Smooth muscle cell (in vitro differentiated cells): ENCODE measurements at regions not wholly inside any gene's neighbourhood (a gene's known extent, or its start where the extent isn't known, plus 50 kb on each side); places are given as distances from the start of the nearest gene placed in this dataset.
"Not testable (repeated sequence)": the region's sequence is repeated elsewhere in the genome, so short reads cannot be mapped to it uniquely, and the experiment has no call there.

ENCODE experiments used
- DNase-seq: peaks from one replicate; lab custom pipeline; 2025; ENCODE audit not compliant: unreplicated experiment; lab: John Stamatoyannopoulos, UW
- H2AFZ ChIP-seq: fragments of 200-600 bp; sonication (generic); 2 replicates; pipeline ENCODE4 v1.6.0; 2016; ENCODE audit warnings: antibody characterized with exemption, low read depth, mild to moderate bottlenecking
- H3F3A ChIP-seq: fragments of 200-600 bp; sonication (generic); 2 replicates; pipeline ENCODE4 v1.6.0; 2017; ENCODE audit warnings: antibody characterized with exemption, low read depth
- H3K27ac ChIP-seq: fragments of 200-600 bp; sonication (generic); 2 replicates; pipeline ENCODE4 v1.5.1; 2016; ENCODE audit warnings: low read depth, mild to moderate bottlenecking
- H3K27me3 ChIP-seq: fragments of 200-600 bp; sonication (generic); 2 replicates; pipeline ENCODE4 v1.6.1; 2016; ENCODE audit warnings: low read depth, mild to moderate bottlenecking
- H3K36me3 ChIP-seq: fragments of 200-600 bp; sonication (generic); 2 replicates; pipeline ENCODE4 v1.5.1; 2016; ENCODE audit warnings: low read depth
- H3K4me1 ChIP-seq: fragments of 200-600 bp; sonication (generic); 2 replicates; pipeline ENCODE4 v1.5.1; 2016; ENCODE audit warnings: low read depth
- H3K4me2 ChIP-seq: fragments of 200-600 bp; sonication (generic); 2 replicates; pipeline ENCODE4 v1.6.0; 2016; ENCODE audit warnings: mild to moderate bottlenecking
- H3K4me3 ChIP-seq: fragments of 200-600 bp; sonication (generic); 2 replicates; pipeline ENCODE4 v1.5.1; 2016; ENCODE audit warnings: mild to moderate bottlenecking
- H3K79me2 ChIP-seq: fragments of 200-600 bp; sonication (generic); 2 replicates; pipeline ENCODE4 v1.6.0; 2016; ENCODE audit warnings: low read depth, mild to moderate bottlenecking
- H3K9ac ChIP-seq: fragments of 200-600 bp; sonication (generic); 2 replicates; pipeline ENCODE4 v1.6.0; 2016; ENCODE audit warnings: low read depth
- H3K9me3 ChIP-seq: fragments of 200-600 bp; sonication (generic); replicated peaks from 2 replicates; pipeline ENCODE4 v1.5.1; 2016; ENCODE audit warnings: low read depth
- H4K20me1 ChIP-seq: fragments of 200-600 bp; sonication (generic); 2 replicates; pipeline ENCODE4 v1.6.0; 2016; ENCODE audit warnings: low read depth
- CTCF ChIP-seq: fragments of 200-600 bp; sonication (generic); IDR thresholded peaks from 2 replicates; pipeline ENCODE4 v1.5.1; 2017; ENCODE audit warnings: borderline replicate concordance, mild to moderate bottlenecking, antibody characterized with exemption; ENCODE audit not compliant: insufficient read depth, poor library complexity, severe bottlenecking
- WGBS: methylation state at CpG from one replicate; pipeline ENCODE4 v1.1.7; 2016; ENCODE audit warnings: low lambda C conversion rate; 5-methylcytosine and 5-hydroxymethylcytosine counted together

GRCh38 chr6:78380541-78380940 lies 486.8 kb upstream of the IRAK1BP1 start:
- no peaks in the 10 kb centered on the region for H3K4me1 ChIP-seq
- H3F3A ChIP-seq: no peaks in the 10 kb centered on the region
- 82% methylated on average over 2 of the region's 2 CpGs for WGBS
- no peak for TF ChIP-seq CTCF
- no peak overlapping the region for H3K4me2 ChIP-seq
- H4K20me1 ChIP-seq: no peaks in the 10 kb centered on the region
- no peaks in the 10 kb centered on the region for H3K27me3 ChIP-seq
- no peak overlapping the region for H3K9ac ChIP-seq
- no peak overlapping the region for H2AFZ ChIP-seq
- no peak overlapping the region for H3K27ac ChIP-seq
- no peaks in the 10 kb centered on the region for H3K79me2 ChIP-seq
- no peak for DNase-seq
- no peaks in the 10 kb centered on the region for H3K9me3 ChIP-seq
- H3K4me3 ChIP-seq: no peak overlapping the region
- no peaks in the 10 kb centered on the region for H3K36me3 ChIP-seq

DNA sequence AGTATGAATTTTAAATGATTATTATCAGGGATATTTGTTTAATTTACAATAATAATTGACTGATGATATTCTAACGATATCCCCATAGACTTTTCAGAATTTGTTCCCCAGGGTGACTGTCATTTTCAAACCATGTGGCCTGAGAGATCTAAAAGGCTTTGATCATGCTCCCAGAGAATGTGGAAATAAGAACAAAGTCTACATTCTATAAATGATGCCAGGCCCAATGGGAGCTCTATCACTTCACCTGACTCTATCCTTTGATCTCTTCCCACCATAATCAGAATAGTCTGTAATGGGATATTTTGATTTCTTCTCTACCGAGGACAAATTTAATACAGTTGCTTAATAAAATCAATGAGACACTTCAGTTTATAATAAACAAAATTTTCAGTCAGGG lies 483.4 kb upstream of the IRAK1BP1 start:
- TF ChIP-seq CTCF: no peak
- Histone ChIP-seq H3K79me2 (no peaks in the 10 kb centered on the region), H3K4me1 (no peaks in the 10 kb centered on the region), H3K9ac (no peak overlapping the region), H3K36me3 (no peaks in the 10 kb centered on the region), H3F3A (no peaks in the 10 kb centered on the region), H3K9me3 (no peaks in the 10 kb centered on the region), H3K27me3 (no peaks in the 10 kb centered on the region), H4K20me1 (no peaks in the 10 kb centered on the region), H2AFZ (no peak overlapping the region), H3K4me2 (no peak overlapping the region), H3K27ac (no peak overlapping the region), H3K4me3 (no peak overlapping the region)
- no peak for DNase-seq
- WGBS: 45% methylated on average over 2 of the region's 2 CpGs

DNA sequence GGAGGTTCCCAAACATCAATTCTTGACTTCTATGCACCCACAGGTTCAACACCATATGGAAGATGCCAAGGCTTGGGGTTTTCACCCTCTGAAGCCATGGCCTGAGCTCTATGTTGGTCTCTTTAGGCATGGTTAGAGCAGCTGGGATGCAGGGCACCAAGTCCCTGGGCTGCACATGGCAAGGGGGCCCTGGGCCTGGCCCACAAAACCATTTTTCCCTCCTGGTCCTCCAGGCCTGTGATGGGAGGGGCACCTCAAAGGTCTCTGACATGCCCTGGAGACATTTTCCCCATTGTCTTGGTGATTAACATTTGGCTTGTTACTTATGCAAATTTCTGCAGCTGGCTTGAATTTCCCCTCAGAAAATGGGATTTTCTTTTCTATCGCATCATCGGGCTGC lies 480.5 kb upstream of the IRAK1BP1 start:
- not testable (repeated sequence) for H4K20me1 ChIP-seq, H3K4me2 ChIP-seq, H3F3A ChIP-seq, H3K4me3 ChIP-seq, H3K9me3 ChIP-seq, H3K79me2 ChIP-seq, H2AFZ ChIP-seq, DNase-seq, H3K36me3 ChIP-seq, H3K27ac ChIP-seq, H3K4me1 ChIP-seq, H3K9ac ChIP-seq, H3K27me3 ChIP-seq
- WGBS: 92% methylated on average over 2 of the region's 2 CpGs

DNA sequence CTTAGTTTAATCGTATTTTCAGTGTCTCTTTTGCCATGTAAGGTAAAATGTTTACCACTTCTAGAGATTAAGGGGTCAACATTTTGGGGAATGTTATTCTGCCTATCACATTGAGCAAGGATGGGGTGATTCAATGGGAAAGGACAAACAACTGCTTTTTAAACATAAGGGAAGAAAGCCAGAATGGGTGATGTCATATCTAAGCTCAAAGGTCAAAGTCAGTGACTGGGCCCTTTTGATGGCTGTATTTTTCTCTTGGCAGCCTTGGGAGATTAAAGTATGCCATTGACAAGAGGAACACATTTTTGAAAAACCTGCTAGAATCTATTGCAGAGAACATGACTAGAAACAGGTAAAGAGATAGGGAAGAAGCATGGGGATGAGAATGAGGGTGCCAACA lies 477.3 kb upstream of the IRAK1BP1 start:
- no peak for TF ChIP-seq CTCF
- H3F3A ChIP-seq: no peaks in the 10 kb centered on the region
- H3K4me1 ChIP-seq: no peaks in the 10 kb centered on the region
- no peak overlapping the region for H3K27ac ChIP-seq
- no peak overlapping the region for H3K4me2 ChIP-seq
- H3K27me3 ChIP-seq: no peaks in the 10 kb centered on the region
- no peak overlapping the region for H3K9ac ChIP-seq
- no peaks in the 10 kb centered on the region for H4K20me1 ChIP-seq
- H3K36me3 ChIP-seq: no peaks in the 10 kb centered on the region
- no peak for DNase-seq
- H3K79me2 ChIP-seq: no peaks in the 10 kb centered on the region
- H2AFZ ChIP-seq: no peak overlapping the region
- no peaks in the 10 kb centered on the region for H3K9me3 ChIP-seq
- 89% methylated on average over 1 of the region's 1 CpG for WGBS
- no peak overlapping the region for H3K4me3 ChIP-seq
